Common myeloid progenitor, CD34-positive (primary cell): ENCODE measurements at regions not wholly inside any gene's neighbourhood (a gene's known extent, or its start where the extent isn't known, plus 50 kb on each side); places are given as distances from the start of the nearest gene placed in this dataset.

Experiments
- CTCF ChIA-PET: fragments of 350-600 bp; sonication (Branson Sonifier 250); formaldehyde crosslinking; loops from one replicate; lab custom pipeline; 2021; ENCODE audit warnings: antibody characterized with exemption; lab: Charles Lee
- POLR2A ChIA-PET: fragments of 350-600 bp; sonication (Branson Sonifier 250); formaldehyde crosslinking; loops from one replicate; lab custom pipeline; 2021; ENCODE audit warnings: antibody characterized with exemption; lab: Charles Lee
- DNase-seq, 3 donors: peaks; one replicate each; pipeline versions ENCODE4 v3.0.0 to v3.0.0-alpha.2; 2013
- H3K27ac ChIP-seq, 2 experiments: 1 replicate in 1 of 2; 2 replicates in 1 of 2; pipeline ENCODE4 v1.7.0; 2013; ENCODE audit warnings: inconsistent platforms in 2 of 2, low read length in 2 of 2, mild to moderate bottlenecking in 2 of 2, low read depth in 1 of 2, moderate library complexity in 1 of 2; ENCODE audit not compliant: severe bottlenecking in 2 of 2, insufficient read depth in 1 of 2, poor library complexity in 1 of 2
- H3K27me3 ChIP-seq, 5 experiments: replicated peaks in 2 of 5; 1 replicate in 3 of 5; 2 replicates in 2 of 5; pipeline versions ENCODE4 v1.6.1 to v1.7.0; 2013; ENCODE audit warnings: low read length in 4 of 5, mild to moderate bottlenecking in 2 of 5, moderate library complexity in 2 of 5, inconsistent platforms in 1 of 5; ENCODE audit not compliant: insufficient read depth in 5 of 5, control insufficient read depth in 4 of 5
- H3K36me3 ChIP-seq, 4 experiments: 1 replicate in 2 of 4; 2 replicates in 2 of 4; pipeline versions ENCODE4 v1.6.1 to v1.7.0; 2013; ENCODE audit warnings: low read length in 3 of 4, control low read depth in 1 of 4, mild to moderate bottlenecking in 1 of 4; ENCODE audit not compliant: control insufficient read depth in 4 of 4, insufficient read depth in 4 of 4
- H3K4me1 ChIP-seq, 4 experiments: 1 replicate in 3 of 4; 2 replicates in 1 of 4; pipeline versions ENCODE4 v1.6.1 to v1.7.1; 2013; ENCODE audit warnings: low read length in 3 of 4, mild to moderate bottlenecking in 3 of 4, control low read depth in 1 of 4, inconsistent platforms in 1 of 4, moderate library complexity in 1 of 4; ENCODE audit not compliant: control insufficient read depth in 4 of 4, insufficient read depth in 4 of 4; ENCODE audit errors: control extremely low read depth in 1 of 4
- H3K4me3 ChIP-seq, 7 experiments: 1 replicate in 4 of 7; 2 replicates in 3 of 7; pipeline versions ENCODE4 v1.5.1 to v1.7.0; 2013; ENCODE audit warnings: mild to moderate bottlenecking in 7 of 7, low read length in 6 of 7, moderate library complexity in 6 of 7, inconsistent platforms in 2 of 7, low read depth in 2 of 7, control low read depth in 1 of 7; ENCODE audit not compliant: insufficient read depth in 4 of 7, control insufficient read depth in 1 of 7; ENCODE audit errors: extremely low read depth in 1 of 7
- H3K9me3 ChIP-seq, 5 experiments: 1 replicate in 4 of 5; 2 replicates in 1 of 5; pipeline versions ENCODE4 v1.6.1 to v1.7.1; 2013; ENCODE audit warnings: low read length in 4 of 5, mild to moderate bottlenecking in 2 of 5, inconsistent platforms in 1 of 5, low read depth in 1 of 5, moderate library complexity in 1 of 5; ENCODE audit not compliant: control insufficient read depth in 4 of 5, insufficient read depth in 2 of 5; ENCODE audit errors: control extremely low read depth in 1 of 5
- WGBS: methylation state at CpG from one replicate; pipeline ENCODE4 v1.1.5; 2013; ENCODE audit not compliant: insufficient coverage; 5-methylcytosine and 5-hydroxymethylcytosine counted together

- ChIA-PET CTCF (interaction anchor here (1.1 kb wide), 1 partner anchor 9 kb away, joined by 3 read pairs; no protein-coding TSS in a partner anchor), POLR2A (no interaction called here)
- 100% methylated on average over 1 of the region's 2 CpGs for WGBS
- no peak overlapping the region for H3K27ac ChIP-seq
- no peak for DNase-seq
- no peaks in the 10 kb centered on the region for H3K36me3 ChIP-seq
- no peaks in the 10 kb centered on the region for H3K4me1 ChIP-seq
- peaks cover 0 to 7% (median 0%) of the 10 kb centered on the region in 5 experiments for H3K9me3 ChIP-seq
- H3K4me3 ChIP-seq = no peak overlapping the region
- no peaks in the 10 kb centered on the region for H3K27me3 ChIP-seq
Observed at GRCh38 chr7:9680713-9681112, 1247.3 kb downstream of the NXPH1 start.

GRCh38 chr7:9681284-9681683, 1247.9 kb downstream of the NXPH1 start:
- Histone ChIP-seq H3K27me3 (no peaks in the 10 kb centered on the region), H3K36me3 (no peaks in the 10 kb centered on the region), H3K9me3 (peaks cover 0 to 7% (median 0%) of the 10 kb centered on the region in 5 experiments), H3K4me1 (no peaks in the 10 kb centered on the region), H3K27ac (no peak overlapping the region), H3K4me3 (no peak overlapping the region)
- DNase-seq = no peak
- ChIA-PET POLR2A (no interaction called here), CTCF (interaction anchor here (1.1 kb wide), 1 partner anchor 10 kb away, joined by 3 read pairs; no protein-coding TSS in a partner anchor)
- WGBS = no CpG with 5 or more reads among the region's 4 CpGs

- no CpG with 5 or more reads among the region's 2 CpGs for WGBS
- no peaks in the 10 kb centered on the region for H3K36me3 ChIP-seq
- no peaks in the 10 kb centered on the region for H3K4me1 ChIP-seq
- ChIA-PET CTCF (no interaction called here), POLR2A (no interaction called here)
- no peak for DNase-seq
- H3K27ac ChIP-seq = no peak overlapping the region
- H3K9me3 ChIP-seq = peaks cover 0 to 3% (median 0%) of the 10 kb centered on the region in 5 experiments
- H3K27me3 ChIP-seq = no peaks in the 10 kb centered on the region
- H3K4me3 ChIP-seq = no peak overlapping the region
Observed at GRCh38 chr7:9691286-9691685, 1257.9 kb downstream of the NXPH1 start.

- Histone ChIP-seq H3K4me1 (no peaks in the 10 kb centered on the region), H3K9me3 (no peaks in the 10 kb centered on the region), H3K36me3 (no peaks in the 10 kb centered on the region), H3K27me3 (no peaks in the 10 kb centered on the region), H3K4me3 (no peak overlapping the region), H3K27ac (no peak overlapping the region)
- CTCF ChIA-PET = interaction anchor here (0.8 kb wide), 1 partner anchor 26 kb away, joined by 3 read pairs; no protein-coding TSS in a partner anchor
- no peak for DNase-seq
- POLR2A ChIA-PET = no interaction called here
Observed at GRCh38 chr7:9698375-9698774, 1265.0 kb downstream of the NXPH1 start.

GRCh38 chr7:9709216-9709615, 1264.5 kb upstream of the PHF14 start:
- POLR2A ChIA-PET = no interaction called here
- no peaks in the 10 kb centered on the region for H3K27me3 ChIP-seq
- CTCF ChIA-PET = no interaction called here
- peak in 2 of 3 donors; percentile 32 to 55 for DNase-seq
- H3K27ac ChIP-seq = no peak overlapping the region
- H3K4me3 ChIP-seq = no peak overlapping the region
- no peaks in the 10 kb centered on the region for H3K36me3 ChIP-seq
- WGBS = no CpG with 5 or more reads among the region's 1 CpG
- H3K4me1 ChIP-seq = peaks cover 0 to 10% (median 2%) of the 10 kb centered on the region in 4 experiments
- no peaks in the 10 kb centered on the region for H3K9me3 ChIP-seq

- Histone ChIP-seq H3K27me3 (no peaks in the 10 kb centered on the region), H3K27ac (no peak overlapping the region), H3K4me1 (peaks cover 0 to 10% (median 2%) of the 10 kb centered on the region in 4 experiments), H3K4me3 (no peak overlapping the region), H3K9me3 (no peaks in the 10 kb centered on the region), H3K36me3 (no peaks in the 10 kb centered on the region)
- CTCF ChIA-PET = no interaction called here
- DNase-seq = peak in 2 of 3 donors; percentile 5 to 34
- WGBS = 86% methylated on average over 3 of the region's 3 CpGs
- POLR2A ChIA-PET = no interaction called here
Observed at GRCh38 chr7:9711259-9711918, 1262.3 kb upstream of the PHF14 start.

GRCh38 chr7:9718071-9718661, 1255.5 kb upstream of the PHF14 start:
- CTCF ChIA-PET = no interaction called here
- peaks cover 0 to 2% (median 0%) of the 10 kb centered on the region in 5 experiments for H3K9me3 ChIP-seq

More at GRCh38 chr7:9718071-9718661, 1255.5 kb upstream of the PHF14 start:
- Histone ChIP-seq H3K27ac (no peak overlapping the region), H3K4me1 (no peaks in the 10 kb centered on the region), H3K27me3 (no peaks in the 10 kb centered on the region), H3K4me3 (no peak overlapping the region), H3K36me3 (no peaks in the 10 kb centered on the region)
- no peak for DNase-seq
- POLR2A ChIA-PET = no interaction called here
